Choroid plexus epithelial cell (primary cell): ENCODE measurements at regions not wholly inside any gene's neighbourhood (a gene's known extent, or its start where the extent isn't known, plus 50 kb on each side); places are given as distances from the start of the nearest gene placed in this dataset.

Source experiments
- DNase-seq: peaks from one replicate; pipeline ENCODE4 v3.0.0-alpha.2; 2010; ENCODE audit warnings: low read depth
- H3K4me3 ChIP-seq: 2 replicates; pipeline ENCODE4 v1.5.1; 2011; ENCODE audit warnings: low read depth, mild to moderate bottlenecking, control low read depth, low read length, moderate library complexity
- TF ChIP-seq, protein P1 (sequence below): conservative IDR thresholded peaks from 2 replicates; pipeline ENCODE4 v1.5.1; 2011; ENCODE audit warnings: low read depth, mild to moderate bottlenecking, control low read depth, inconsistent platforms, low read length, moderate library complexity

DNA sequence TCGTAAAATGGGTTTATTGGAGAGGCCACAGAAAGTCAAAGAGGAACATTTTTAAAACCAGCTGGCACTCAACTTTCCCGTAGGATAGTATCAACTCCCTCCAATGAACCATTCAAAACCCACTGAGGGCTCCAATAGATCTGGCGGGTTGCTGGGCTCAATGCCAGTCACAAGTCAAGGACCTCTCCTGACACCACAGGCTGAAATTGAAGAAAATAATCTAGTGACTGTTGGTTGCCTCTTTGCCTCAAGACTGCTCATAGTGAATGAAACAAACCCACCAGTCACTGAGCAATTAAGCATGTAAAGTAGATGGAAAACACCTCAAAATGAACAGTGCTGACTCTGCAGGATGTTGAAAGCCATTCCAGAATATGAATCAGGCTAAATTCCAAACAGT lies 500.6 kb upstream of the AGTR1 start:
- TF ChIP-seq, protein P1, sequence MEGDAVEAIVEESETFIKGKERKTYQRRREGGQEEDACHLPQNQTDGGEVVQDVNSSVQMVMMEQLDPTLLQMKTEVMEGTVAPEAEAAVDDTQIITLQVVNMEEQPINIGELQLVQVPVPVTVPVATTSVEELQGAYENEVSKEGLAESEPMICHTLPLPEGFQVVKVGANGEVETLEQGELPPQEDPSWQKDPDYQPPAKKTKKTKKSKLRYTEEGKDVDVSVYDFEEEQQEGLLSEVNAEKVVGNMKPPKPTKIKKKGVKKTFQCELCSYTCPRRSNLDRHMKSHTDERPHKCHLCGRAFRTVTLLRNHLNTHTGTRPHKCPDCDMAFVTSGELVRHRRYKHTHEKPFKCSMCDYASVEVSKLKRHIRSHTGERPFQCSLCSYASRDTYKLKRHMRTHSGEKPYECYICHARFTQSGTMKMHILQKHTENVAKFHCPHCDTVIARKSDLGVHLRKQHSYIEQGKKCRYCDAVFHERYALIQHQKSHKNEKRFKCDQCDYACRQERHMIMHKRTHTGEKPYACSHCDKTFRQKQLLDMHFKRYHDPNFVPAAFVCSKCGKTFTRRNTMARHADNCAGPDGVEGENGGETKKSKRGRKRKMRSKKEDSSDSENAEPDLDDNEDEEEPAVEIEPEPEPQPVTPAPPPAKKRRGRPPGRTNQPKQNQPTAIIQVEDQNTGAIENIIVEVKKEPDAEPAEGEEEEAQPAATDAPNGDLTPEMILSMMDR = no peak
- H3K4me3 ChIP-seq = no peak overlapping the region
- no peak for DNase-seq

DNA sequence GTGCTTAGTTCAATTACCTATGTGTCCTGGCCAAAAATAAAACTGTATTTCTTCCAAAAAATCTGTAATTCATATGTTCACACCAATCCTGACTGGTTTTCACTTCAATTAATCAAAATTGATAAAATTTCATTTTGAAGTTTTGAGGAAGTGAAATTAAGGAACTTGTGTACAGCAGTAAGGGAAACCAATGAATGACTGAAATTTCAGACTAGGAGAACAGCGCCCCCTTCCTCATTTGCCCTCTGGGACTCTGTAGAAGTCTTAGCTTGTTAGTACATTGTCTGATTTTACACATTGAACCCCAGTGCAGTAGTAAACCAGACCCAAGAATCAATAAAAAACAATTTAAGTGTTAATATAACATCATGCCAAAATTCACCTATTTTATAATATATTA lies 495.3 kb upstream of the AGTR1 start:
- no peak for DNase-seq
- TF ChIP-seq, protein P1 = peak; percentile 19
- no peak overlapping the region for H3K4me3 ChIP-seq

DNA sequence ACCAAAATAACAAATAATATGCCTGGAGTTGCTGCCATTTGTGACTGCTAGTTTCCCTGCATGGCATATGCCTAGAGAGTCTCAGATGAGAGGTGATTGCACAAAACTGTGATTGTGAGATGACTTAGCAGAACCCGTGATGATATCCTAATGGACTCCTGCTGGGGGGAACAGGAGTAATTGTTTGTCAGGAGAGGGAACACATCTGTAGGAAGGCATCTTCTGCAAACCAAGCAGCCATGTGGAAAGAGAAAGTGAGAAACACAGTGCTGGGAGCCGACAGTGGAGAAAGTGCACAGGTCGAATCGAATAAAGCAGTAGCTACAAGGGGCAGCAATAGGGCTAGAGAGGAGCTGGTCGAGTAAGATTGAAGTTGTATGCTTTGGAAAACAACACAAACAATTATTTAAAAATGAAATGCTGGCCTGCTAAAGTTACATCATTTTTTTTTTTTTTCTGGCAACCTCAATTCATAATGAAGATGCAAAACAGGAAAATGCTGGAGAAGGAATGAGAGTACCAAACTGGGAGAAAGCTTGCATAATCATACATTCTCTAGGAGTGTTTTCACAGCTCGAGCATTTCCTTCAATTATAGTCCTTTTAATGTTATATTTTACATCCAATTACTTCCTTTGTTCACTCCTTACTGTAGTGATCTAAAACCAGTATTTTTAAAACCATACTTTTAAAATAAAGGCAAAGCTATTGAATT lies 494.2 kb upstream of the AGTR1 start:
- TF ChIP-seq, protein P1 = no peak
- peak; percentile 71 for DNase-seq
- no peak overlapping the region for H3K4me3 ChIP-seq

DNA sequence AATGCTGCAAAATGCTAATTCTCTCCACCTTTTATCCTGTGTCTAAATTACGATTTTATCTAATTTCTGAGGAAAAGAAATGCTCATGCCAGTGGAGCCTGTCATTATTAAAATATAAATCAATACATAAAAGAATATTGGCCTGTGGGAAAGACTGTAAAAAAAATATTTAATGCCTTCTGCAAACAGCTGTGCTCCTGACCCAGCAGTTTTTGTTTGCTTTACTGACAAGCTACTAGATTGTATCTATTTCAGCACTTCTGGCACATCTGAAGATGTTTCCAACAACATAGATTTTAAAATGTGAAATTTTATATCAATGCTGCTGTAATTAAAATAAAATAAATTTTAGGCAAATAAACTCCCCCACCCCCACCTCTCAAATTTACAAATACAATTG lies 493.6 kb upstream of the AGTR1 start:
- TF ChIP-seq, protein P1 = no peak
- H3K4me3 ChIP-seq = no peak overlapping the region
- no peak for DNase-seq

DNA sequence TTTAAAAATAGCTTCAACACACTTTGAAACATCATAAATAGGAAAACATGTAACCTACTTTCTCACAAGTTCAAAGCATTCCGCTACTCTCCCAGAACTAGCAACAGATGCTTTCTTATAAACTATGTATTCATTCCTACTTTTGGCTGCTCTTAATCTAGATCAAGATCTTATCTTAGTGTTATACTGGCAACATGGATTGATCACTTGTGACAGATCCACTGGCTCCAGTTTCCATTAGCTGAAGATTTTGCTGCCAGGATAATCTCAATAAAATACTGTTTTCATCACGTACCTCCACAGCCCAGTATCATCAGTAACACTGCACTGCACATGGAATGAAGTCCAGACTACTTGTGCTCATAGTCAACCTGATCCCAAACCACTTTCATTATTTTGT lies 491.7 kb upstream of the AGTR1 start:
- DNase-seq = no peak
- TF ChIP-seq, protein P1 = no peak
- no peak overlapping the region for H3K4me3 ChIP-seq

DNA sequence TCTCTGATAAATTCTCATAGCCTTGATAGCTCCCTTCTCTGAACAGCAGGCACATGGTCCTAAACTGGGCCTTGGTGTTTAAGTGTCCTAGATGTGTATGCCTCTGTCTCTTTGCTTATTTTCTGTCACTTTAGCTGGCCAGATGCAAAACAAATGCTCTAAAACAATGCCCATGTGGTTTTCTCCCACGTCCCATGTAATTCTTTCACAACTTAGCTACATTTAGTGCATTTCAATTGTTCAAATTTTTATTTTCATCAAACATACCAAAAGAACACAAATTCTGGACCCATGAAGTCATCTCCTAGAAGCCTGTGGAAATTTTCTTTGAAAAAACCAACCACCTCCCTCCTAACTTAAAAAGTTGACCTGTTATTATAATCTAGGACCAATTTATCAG lies 491.3 kb upstream of the AGTR1 start:
- no peak for DNase-seq
- TF ChIP-seq, protein P1 = no peak
- H3K4me3 ChIP-seq = no peak overlapping the region

DNA sequence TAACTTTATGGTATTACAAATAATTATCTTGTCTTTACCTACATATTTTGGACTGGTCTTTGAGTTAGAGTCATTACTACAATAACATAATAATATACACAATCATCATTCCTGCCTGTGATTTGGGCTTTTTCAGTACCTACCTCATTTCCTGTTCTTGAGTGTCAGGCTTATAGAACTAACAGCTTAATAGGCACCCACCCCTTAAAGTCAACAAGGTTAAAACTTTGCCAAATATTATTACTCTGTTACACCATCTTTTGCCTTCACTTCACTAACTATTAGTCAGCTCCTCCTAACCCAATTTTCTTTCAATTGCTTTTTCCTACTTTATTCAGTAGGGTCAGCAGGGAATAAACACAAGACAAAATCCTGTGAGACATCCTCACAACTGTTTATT lies 488.7 kb upstream of the AGTR1 start:
- DNase-seq = no peak
- H3K4me3 ChIP-seq = no peak overlapping the region
- TF ChIP-seq, protein P1 = no peak
